GM12875 (cell line): ENCODE measurements at regions not wholly inside any gene's neighbourhood (a gene's known extent, or its start where the extent isn't known, plus 50 kb on each side); places are given as distances from the start of the nearest gene placed in this dataset.

ENCODE experiments used
- H3K4me3 ChIP-seq: one replicate; pipeline ENCODE4 v1.5.1; 2011; ENCODE audit warnings: low read depth, low read length, control low read depth
- TF ChIP-seq, protein P1 (sequence below): IDR thresholded peaks from 2 replicates; pipeline ENCODE4 v1.5.1; 2011; ENCODE audit warnings: low read depth, mild to moderate bottlenecking, control low read depth, inconsistent platforms, low read length, moderate library complexity, borderline replicate concordance; ENCODE audit not compliant: insufficient read depth

- no peak overlapping the region for H3K4me3 ChIP-seq
- TF ChIP-seq, protein P1, sequence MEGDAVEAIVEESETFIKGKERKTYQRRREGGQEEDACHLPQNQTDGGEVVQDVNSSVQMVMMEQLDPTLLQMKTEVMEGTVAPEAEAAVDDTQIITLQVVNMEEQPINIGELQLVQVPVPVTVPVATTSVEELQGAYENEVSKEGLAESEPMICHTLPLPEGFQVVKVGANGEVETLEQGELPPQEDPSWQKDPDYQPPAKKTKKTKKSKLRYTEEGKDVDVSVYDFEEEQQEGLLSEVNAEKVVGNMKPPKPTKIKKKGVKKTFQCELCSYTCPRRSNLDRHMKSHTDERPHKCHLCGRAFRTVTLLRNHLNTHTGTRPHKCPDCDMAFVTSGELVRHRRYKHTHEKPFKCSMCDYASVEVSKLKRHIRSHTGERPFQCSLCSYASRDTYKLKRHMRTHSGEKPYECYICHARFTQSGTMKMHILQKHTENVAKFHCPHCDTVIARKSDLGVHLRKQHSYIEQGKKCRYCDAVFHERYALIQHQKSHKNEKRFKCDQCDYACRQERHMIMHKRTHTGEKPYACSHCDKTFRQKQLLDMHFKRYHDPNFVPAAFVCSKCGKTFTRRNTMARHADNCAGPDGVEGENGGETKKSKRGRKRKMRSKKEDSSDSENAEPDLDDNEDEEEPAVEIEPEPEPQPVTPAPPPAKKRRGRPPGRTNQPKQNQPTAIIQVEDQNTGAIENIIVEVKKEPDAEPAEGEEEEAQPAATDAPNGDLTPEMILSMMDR, result no peak
These were observed 437.1 kb downstream of the DCDC2C start for GRCh38 chr2:4140281-4140970.

DNA sequence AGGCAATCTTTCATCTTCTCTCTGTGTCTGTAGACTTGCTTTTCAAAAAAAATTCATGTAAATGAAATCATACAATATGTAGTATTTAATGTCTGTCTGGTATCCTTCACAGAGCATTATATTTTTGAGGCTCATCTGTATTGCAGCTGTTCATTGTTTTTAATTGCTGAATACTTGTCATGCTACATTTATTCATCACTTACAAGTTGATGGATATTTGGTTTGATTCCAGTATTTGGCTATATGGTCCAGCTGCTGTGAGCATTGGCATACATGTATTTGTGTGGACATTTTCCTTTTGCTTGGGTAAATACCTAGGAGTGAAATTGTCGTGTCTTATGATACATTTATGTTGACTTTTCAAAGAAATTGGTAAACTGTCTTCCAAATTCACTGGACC is 441.4 kb downstream of the DCDC2C start:
- TF ChIP-seq, protein P1, result no peak
- no peak overlapping the region for H3K4me3 ChIP-seq

DNA sequence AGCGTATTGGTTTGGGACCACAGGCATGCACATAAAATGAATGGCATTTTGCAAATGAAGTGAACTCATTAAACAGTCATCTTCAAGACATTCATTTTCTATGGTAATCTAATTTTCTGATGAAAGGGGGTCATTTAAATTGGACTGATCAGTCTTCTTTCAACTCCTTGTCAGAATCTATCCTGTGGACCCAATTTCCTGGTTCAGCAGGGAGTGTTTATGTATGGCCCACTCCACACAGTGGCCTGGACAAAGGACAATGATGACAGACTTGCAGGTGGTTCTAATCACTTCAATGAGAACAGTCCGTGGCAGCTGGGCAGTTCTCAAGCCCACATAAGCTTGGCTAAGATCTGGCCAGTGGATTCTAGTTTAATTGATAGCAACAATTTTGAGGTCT is 448.1 kb downstream of the DCDC2C start:
- TF ChIP-seq, protein P1, result no peak
- no peak overlapping the region for H3K4me3 ChIP-seq

GRCh38 chr2:4152051-4152450 is 448.7 kb downstream of the DCDC2C start:
- no peak overlapping the region for H3K4me3 ChIP-seq
- TF ChIP-seq, protein P1, result no peak

- H3K4me3 ChIP-seq, result no peak overlapping the region
- TF ChIP-seq, protein P1, result no peak
These were observed 465.5 kb downstream of the DCDC2C start for GRCh38 chr2:4168834-4169233.

- H3K4me3 ChIP-seq, result no peak overlapping the region
- TF ChIP-seq, protein P1, result no peak
These were observed 471.4 kb downstream of the DCDC2C start for GRCh38 chr2:4174796-4175195.

GRCh38 chr2:4175343-4175742 is 472.0 kb downstream of the DCDC2C start:
- no peak overlapping the region for H3K4me3 ChIP-seq
- TF ChIP-seq, protein P1, result no peak
